Hepatic stellate cell (primary cell): ENCODE measurements at regions not wholly inside any gene's neighbourhood (a gene's known extent, or its start where the extent isn't known, plus 50 kb on each side); places are given as distances from the start of the nearest gene placed in this dataset.

Experiments
- DNase-seq: peaks from one replicate; pipeline ENCODE4 v3.0.0; 2011; ENCODE audit warnings: low spot score

- no peak for DNase-seq
Observed at GRCh38 chr1:209342441-209343175, 240.9 kb upstream of the CAMK1G start.

- no peak for DNase-seq
Observed at GRCh38 chr1:209343511-209343910, 240.0 kb upstream of the CAMK1G start.

- no peak for DNase-seq
Observed at GRCh38 chr1:209344156-209344555, 239.4 kb upstream of the CAMK1G start.

GRCh38 chr1:209349363-209350308 lies 233.9 kb upstream of the CAMK1G start:
- DNase-seq = no peak

GRCh38 chr1:209353053-209353452 lies 230.5 kb upstream of the CAMK1G start:
- DNase-seq = no peak

GRCh38 chr1:209354111-209354839 lies 229.2 kb upstream of the CAMK1G start:
- DNase-seq = peak; percentile 60

GRCh38 chr1:209354840-209355165 lies 228.7 kb upstream of the CAMK1G start:
- no peak for DNase-seq

- DNase-seq = no peak
Observed at GRCh38 chr1:209355415-209355814, 228.1 kb upstream of the CAMK1G start.

- DNase-seq = no peak
Observed at GRCh38 chr1:209356976-209357377, 226.5 kb upstream of the CAMK1G start.

GRCh38 chr1:209363112-209363511 lies 220.4 kb upstream of the CAMK1G start:
- DNase-seq = no peak

- DNase-seq = no peak
Observed at GRCh38 chr1:209364716-209365115, 218.8 kb upstream of the CAMK1G start.

GRCh38 chr1:209367061-209367772 lies 216.3 kb upstream of the CAMK1G start:
- DNase-seq = peak; percentile 17

GRCh38 chr1:209368864-209369598 lies 214.5 kb upstream of the CAMK1G start:
- DNase-seq = peak; percentile 20

- no peak for DNase-seq
Observed at GRCh38 chr1:209370241-209370995, 213.1 kb upstream of the CAMK1G start.

- DNase-seq = no peak
Observed at GRCh38 chr1:209375097-209375496, 208.4 kb upstream of the CAMK1G start.

GRCh38 chr1:209375671-209376365 lies 207.7 kb upstream of the CAMK1G start:
- no peak for DNase-seq

- no peak for DNase-seq
Observed at GRCh38 chr1:209376774-209377173, 206.7 kb upstream of the CAMK1G start.

GRCh38 chr1:209377995-209378394 lies 205.5 kb upstream of the CAMK1G start:
- DNase-seq = no peak

GRCh38 chr1:209379280-209379679 lies 204.2 kb upstream of the CAMK1G start:
- DNase-seq = no peak

- no peak for DNase-seq
Observed at GRCh38 chr1:209380420-209380819, 203.1 kb upstream of the CAMK1G start.
